ENCODE measurements at regions not wholly inside any gene's neighbourhood (a gene's known extent, or its start where the extent isn't known, plus 50 kb on each side); places are given as distances from the start of the nearest gene placed in this dataset.

DNA sequence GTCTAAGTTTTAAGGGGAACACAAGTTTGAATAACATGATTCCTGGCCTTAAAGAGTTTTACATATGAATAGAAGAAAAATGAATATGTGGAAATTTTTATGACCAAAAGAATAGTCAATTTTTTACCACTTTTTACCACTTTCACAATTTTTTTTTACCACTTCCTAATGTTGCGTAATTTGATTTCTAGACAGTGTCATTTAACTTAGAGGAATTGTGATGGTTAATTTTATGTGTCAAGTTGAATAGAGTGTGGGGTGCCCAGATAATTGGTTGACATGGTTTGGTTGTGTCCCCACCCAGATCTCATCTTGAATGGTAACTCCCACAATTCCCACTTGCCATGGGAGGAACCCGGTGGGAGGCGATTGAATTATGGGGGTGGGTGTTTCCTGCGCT, 416.6 kb downstream of the KIF4B start:
- DNase-seq = no peak

DNA sequence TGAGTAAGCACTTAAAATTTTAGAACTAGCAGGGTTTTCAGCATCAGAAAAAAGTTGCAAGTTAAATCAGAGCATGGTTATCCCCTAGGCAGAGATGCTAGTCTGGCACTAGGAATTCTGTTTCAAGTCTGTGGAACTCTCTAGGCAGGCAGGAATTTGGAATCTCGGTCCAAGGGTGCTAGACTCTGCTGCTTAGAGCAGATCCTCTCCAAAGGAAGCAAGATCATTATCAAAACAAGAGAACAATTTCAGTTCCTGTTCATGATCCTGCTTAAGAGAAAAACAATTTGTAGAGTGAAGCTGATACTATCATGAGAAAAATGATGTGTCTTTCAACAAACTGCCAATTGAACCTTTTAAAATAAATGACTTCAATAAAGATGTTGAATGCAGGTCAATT, 420.7 kb downstream of the KIF4B start:
- DNase-seq = no peak

DNA sequence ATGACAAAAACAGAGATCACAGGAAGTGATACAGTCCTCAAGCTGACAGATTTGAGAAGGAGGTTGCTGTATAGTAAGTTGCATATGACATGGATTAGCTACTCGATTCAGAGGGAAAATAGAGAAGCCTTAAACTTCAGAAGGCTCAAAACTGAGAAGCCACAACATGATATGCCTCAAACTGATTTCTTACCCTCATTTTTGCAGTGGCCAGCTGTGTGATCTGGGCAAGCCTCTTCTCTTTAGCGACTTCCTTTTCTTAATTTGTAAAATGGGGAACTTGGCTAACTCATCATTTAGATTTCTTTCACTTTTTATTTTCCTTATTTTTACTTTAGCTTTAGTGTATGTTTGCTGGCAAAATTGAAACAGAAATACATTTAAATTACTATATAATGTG, 421.1 kb downstream of the KIF4B start:
- no peak for DNase-seq

DNA sequence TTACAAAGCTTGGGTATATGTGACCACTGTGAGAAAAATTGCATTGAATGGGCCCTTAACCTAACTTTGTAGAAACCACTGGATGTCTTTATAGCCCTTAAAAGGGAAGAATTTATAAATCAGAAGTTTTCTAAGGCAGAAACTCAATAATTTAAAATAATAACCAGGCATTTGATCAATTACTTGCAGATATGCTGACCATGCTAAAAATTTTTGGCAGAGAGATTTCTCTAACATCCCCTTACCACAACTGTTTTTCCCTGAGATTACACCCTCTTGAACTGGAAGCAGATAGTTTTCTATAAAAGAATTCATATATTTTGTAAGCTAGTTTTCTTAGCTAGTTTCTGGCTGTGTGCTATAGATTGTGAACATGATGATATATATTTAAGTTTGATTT, 428.3 kb downstream of the KIF4B start:
- no peak for DNase-seq

DNA sequence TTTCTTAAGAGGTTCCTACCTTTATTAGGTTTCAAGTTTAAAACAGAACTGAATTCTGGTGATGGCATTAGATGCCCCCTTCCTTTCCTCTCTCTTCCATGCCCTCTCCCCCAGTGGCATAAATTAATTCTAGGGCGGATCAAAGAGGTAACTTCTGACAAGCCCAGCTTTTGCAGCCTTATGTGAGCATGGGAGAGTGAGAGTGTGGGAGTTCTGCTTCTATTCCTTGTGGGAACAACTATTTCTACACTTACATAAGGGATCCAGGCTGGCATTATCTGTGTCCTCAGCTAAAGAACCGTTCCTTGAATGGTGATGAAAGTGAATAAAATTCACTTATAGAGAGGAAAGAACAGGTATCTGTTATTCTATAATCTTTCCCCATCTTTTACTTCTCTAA, 437.6 kb downstream of the KIF4B start:
- no peak for DNase-seq

DNA sequence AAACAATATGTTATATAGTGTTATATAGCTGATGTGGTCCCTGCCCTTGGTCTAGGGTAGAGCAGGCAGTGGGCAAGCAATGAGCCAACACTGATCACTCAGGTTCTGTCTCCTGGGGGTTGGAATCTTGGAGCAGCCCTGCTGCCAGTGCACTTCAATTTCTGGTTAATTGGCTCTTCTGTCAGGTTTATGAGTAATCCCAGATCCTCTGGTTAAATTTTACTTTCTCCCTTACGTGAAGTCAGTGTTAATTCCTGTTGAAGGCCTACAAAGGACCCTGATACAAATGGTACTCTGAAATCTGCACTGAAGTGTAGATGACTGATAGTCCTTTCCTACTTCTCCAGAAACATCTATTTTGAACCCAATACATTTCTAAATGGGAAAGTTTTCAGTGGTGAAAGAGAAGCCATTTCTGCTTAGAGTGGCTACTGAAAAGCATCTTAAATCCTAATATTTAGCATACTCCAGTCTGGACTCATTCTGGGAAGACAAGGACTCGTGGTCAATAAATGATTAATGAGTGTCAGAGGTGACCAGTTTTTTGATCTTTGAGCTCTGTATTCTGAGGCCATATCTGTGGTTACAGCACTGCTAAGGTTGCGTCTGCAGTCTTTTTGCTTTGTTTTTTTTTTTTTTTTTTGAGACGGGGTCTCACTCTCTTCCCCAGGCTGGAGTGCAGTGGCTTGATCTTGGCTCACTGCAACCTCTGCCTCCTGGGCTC, 442.4 kb downstream of the KIF4B start:
- DNase-seq = no peak

DNA sequence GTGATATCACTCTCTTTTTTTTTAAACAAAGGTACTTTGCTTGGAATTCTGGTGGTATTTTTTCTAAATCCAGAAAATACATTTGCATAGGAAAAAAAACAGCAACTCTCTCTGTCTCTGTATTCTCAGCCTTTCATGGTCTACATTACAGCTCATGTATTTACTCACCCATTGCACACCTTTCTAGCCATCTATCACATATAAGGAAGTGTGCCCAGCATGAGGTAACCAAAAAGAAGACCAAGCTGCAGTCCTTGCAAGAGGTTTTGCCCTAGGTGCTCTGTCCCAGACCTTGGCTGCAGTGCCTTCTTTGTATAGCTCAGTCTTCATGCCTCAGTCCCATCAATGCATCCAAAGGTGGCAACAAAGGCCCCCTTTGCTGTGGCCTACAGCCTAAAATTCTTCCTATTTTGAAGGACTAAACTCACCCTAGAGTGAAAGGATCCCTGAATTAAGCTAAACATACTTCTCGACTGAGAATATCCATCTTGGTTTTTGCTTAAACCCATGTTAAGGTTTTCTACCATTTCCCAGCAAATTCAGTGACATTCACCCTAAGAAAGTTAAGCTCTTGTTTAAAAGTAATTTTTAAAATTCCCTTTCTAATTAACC, 446.4 kb downstream of the KIF4B start:
- DNase-seq = no peak

DNA sequence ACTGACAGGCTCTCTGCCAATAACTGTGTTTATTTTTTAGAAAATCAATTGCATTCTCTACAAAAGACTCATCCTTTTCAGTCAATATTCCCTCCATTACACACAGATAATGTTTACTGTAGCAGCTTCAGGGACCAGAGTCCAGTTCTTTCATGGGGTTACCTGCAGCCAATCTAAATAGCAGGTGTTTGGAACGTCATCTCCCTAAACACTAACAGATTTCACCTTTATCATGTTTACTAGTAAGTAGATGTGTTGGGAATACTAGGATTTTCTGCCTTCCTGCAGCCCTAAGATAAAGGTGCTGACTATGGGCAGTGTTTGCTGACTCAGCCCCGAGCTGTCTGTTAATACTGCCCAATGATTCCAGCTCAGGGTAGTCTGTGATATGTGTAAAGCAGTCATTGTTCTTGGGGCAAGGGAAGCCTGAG, 447.0 kb downstream of the KIF4B start:
- no peak for DNase-seq

DNA sequence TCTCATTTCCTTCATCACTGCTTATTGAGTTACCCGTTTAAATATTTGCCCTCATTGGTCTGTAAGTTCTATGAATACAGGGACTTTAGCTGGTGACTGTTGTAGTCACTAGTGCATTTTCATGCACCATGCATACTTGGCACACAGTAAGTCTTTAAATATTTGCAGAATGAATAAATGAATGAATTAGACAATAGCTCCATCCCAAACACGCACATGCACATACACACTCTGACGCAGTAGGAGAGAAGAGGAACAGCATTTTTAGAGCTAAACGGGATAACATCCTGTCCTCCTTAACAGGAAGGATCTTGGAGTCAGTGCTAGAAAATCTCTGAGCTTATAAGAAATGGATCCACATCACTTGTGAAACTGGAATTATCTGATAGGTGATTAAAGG, 447.7 kb downstream of the KIF4B start:
- no peak for DNase-seq

DNA sequence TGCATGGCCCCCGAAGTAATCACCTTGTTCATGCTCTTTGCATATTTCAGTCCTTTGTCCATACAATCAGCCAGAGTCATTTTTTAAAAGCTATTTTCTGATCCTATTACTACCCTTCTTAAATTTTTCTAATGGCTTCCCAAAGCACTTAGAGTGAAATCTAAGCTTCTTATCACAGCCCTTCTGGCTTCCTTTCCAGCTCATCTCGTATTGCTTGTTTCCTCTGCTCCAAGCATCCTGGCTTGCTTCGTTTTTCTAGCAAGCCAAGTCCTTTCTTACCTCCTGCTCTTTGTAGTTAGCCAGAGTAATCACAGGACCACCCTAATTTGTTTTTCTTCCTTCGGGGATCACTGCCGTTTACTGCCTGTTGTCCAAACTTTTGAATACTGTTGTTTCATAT, 453.3 kb downstream of the KIF4B start:
- no peak for DNase-seq

DNA sequence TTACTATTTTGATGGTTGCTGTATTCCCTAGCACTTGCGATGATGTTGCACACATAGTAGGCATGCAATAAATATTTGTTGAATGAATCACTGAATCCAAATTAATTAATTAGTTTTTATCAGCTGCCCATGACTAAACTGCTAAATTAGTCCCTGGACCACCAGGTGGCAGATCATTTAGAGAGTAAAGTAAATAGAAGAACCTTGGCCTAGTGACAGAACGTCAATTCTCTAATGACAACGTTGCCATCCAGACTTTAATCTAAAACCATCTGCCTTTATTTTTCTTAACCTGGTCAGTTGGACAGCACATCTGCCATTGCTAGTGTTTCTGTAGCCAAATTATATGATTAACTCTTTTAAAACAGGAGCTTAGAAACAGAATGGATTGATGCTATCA, 457.5 kb downstream of the KIF4B start:
- no peak for DNase-seq

DNA sequence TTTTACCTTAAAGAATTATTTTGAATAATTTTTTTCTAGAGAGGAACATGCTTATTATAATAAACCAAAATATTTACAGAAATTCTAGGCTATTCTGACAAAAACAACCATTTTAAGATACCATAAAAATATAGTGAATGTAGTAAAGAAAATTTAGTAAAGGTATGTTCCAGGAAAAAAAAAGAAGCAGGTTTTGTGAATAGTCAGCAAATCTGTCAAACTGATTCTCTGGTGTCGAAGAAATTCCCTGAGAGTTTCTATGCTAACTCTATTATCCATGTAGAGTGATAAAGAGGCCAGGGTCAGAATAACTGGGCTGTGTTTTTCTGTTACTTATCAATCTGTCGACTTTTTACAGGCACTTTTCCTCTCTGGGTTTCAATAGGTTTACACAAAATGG, 459.2 kb downstream of the KIF4B start:
- no peak for DNase-seq

DNA sequence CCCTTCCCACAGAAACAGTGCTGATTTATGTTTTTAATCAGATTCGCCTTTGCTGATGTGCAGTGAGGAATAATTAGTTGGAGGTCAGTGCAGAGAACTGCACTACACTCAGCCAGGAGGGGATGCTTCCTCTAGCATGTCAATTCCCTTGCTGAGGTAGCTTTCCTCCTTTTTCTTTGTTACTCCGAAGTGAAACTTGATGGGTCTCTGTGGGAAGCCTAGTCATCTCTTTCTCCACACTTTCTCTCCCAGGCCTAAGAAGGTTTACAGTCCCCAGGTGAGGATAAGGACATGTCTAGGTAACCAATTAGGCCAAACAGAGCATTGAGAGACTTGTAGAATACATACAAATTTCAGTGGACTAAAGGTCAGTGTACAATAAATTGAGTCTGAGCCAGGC, 461.8 kb downstream of the KIF4B start:
- no peak for DNase-seq

DNA sequence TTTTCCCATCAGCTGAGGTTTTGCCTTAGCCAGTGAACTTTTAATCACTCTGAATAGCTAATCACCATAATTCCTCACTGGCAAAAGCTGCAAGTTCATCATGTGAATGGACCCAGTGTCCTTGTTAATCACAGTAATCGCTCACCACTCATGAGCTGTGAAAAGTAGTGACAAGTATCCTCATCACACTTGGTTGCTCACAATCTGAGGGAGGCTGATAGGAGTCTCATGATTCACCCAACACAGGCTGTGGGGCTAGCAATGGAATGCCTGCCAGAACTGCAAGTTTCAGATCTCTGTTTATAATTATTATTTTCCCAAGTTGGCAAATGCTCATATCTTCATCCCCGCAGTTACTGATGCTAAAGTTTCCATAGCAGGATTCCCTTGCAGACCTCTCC, 467.2 kb downstream of the KIF4B start:
- DNase-seq = no peak

DNA sequence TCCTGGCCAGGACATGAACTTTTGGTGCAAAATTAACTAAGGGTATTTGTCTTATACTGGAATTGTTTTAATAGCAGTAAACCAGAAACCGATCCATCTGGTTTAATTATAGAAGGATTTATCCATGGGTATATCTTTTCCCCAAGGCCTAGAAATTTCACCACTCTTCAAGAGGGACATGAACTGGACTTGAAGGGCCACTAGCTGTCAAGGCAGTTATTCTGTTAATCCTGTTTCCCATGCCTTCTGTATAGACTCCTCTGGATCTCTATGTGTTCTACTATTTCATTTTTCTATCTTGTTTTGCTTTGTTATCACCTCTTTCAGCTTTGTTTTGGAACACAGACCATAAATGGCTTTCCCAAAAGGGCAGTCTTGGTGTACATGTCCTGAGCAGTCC, 467.6 kb downstream of the KIF4B start:
- no peak for DNase-seq

DNA sequence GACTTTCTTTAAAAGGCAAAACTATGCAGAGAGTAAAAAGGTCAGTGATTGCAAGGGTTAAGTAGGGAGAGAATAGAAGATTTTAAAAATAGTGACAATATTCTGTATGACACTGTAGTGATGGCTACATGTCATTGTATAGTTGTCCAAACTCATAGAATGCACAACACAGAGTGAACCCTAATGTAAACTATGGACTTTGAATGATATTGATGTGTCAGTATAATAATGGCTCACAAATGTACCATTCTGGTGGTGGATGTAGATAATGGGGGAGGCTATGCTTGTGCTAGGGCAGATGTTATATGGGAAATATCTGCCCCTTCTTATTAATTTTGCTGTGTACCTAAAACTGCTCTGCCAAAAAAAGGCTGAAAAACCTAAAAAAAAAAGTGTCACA, 468.9 kb downstream of the KIF4B start:
- no peak for DNase-seq

DNA sequence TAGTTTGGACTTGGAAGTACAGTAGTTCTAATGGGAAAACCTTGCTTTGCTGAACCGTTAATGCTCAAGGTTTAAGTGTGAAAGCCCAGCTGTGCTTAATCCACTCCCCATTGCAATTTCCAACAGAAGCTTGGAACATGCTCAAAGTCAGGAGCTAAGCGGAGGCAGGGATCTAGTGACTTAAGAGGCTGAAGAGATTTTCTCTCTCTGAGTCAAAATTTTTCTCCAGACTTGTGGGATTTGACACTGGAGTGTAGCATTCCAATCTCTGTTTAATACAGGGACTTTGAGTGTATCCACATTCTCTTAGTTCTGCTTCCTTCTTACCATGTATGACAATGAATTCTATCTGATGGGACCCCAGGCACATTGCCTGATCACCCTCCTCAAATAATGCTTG, 471.8 kb downstream of the KIF4B start:
- no peak for DNase-seq

DNA sequence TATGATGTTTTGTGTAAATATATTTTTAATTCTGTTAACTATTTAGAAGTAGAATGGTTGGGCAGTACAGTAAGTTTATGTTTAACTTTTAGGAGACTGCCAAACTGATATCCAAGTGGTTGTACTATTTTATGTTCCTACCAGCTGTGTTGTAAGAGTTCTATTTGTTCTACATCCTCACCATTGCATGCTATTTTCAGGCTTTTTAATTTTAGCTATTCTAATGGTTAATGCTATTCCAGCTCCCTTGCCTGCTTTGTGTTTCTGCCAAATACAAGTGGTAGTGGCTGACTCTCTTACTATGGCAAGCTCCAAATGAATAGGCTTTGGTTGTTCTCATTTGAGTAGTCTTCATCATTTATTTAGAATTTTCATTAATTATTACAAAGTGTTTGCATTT, 476.4 kb downstream of the KIF4B start:
- DNase-seq = no peak

DNA sequence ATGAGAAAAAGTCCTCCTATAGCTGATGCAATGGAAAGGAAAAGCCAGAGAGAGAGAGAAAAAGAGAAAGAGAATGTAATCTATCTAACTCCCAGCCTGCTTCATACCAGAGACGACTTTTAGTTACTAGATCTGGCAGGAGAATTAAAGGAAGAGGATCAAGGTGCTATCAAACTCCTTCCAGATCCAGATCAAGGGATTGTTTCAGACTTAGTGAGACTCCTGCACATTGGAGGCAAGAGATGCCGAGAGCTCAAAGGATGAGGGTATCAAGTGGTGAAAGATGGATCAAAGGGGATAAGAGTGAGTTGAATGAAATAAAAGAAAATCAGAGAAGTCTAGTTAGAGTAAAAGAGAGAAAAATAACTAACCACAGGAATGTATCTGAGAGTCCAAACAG, 478.6 kb downstream of the KIF4B start:
- DNase-seq = no peak

DNA sequence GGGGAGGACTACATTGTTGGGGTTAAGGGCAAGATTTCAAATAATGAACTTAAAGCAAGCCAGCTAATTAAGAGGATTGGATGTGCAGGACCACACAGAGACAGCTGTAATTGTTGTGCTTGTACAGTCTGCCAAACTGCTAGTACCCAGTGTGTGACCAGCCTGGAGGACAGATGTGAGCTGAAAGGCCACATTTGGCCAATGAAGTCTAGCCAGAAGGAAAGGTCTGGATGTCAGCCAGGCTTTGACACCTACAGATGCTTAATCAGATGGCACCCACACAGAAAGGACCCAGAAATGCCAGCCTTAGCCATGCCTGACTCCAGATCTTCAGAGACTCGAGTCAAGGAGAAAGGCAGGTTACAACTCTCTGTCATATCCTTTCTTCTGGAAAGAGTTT, 491.1 kb downstream of the KIF4B start:
- no peak for DNase-seq

DNA sequence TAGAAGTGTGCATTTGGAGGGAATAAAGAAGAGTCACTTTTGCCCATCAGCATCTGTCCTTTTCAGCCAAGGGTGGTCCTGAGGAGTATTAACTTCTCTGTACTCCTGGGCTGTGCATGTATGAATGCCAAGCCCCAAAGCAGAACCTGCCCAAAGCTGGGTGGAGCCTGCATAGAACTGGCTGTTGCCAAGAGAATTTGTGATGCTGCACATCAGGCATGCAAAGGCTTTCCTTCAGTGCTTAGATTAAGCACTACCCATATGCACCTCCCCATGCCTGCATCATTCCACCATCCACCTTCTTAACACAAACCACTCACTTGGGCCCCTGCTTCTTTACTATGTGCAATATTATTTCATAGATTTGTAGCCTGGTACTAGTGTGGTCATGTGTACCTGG, 493.8 kb downstream of the KIF4B start:
- no peak for DNase-seq

DNA sequence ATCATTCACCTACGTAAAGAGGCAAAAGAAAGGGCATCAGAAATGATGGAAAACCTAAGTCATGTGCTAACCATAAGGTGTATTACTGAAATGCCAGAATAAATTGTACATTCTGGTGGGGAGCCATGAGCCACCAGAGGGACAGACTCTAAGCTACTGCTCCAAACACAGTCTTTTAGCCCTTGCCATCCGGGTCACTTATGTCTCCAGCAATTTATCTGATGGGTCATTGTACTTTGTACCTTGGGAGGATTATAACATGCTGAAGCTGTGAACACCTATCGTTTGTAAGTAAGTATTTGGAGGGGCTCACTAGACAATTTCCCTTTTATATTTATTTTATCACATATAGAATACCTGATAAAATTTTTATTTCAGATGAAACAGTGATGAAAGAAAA, 495.1 kb downstream of the KIF4B start:
- DNase-seq = no peak

DNA sequence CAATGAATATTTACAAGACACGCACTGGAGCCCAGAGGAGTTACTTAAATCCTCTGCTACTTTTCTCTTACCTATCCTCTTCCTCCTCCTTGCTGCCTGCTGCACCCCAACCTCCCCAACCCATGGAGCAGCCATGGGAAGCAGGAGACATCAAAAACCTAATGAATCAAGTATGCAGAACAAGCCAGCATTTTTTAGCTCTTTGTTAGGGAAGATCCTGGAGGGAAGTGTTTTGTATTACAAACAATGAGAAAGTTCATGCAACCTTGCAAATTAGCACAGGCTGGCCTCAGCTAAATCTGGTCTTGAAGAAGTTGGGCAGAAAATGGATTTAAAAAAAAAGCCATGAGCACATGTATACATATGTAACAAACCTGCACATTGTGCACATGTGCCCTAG, 498.8 kb downstream of the KIF4B start:
- no peak for DNase-seq

DNA sequence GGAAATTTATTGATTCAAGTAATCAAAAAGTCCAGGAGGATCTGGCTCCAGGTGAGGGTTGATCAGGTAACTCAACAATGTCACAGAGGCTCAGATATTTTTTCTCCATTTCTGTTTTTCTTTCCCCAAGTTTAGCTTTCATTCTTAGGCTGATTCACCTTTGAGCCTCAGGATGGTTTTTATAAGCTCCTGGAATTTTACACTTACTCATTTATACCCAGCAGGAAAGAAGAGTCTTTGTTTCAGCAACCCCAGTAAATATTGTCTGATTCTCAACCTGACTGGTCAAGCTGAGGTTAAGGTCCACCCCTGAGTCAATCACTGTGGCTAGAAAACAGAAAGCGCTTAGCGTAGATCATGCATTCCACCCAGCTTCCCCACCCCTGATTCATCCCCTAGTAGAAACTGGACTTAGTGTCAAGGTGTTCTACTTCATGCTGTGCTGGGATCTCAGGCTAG, 500.6 kb downstream of the KIF4B start:
- no peak for DNase-seq

DNA sequence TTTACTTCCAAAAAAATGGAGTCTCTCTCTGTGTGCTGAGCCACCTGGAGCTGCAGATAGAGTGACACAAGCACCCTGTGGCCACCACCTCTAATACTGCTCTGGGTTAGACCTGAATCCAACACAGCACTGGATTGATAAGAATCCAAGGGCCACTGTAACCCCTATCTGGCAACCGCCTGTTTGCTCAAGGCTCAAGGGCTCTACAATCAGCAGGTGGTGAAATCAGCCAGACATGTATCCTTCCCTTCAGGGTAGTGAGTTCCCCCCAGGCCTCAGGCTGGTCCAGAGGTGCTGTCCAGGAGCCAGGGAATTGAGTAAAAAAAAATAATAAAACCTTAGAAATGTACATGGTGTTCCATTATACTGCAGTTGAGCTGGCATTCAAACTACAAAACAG, 509.0 kb downstream of the KIF4B start:
- no peak for DNase-seq
